Hepatocyte (in vitro differentiated cells): ENCODE measurements at regions not wholly inside any gene's neighbourhood (a gene's known extent, or its start where the extent isn't known, plus 50 kb on each side); places are given as distances from the start of the nearest gene placed in this dataset.

Experiments
- CTCF ChIP-seq: fragments of 200-600 bp; sonication (generic); IDR thresholded peaks from 2 replicates; pipeline ENCODE4 v1.5.1; 2016; ENCODE audit warnings: antibody characterized with exemption, mild to moderate bottlenecking; ENCODE audit not compliant: poor library complexity
- EZH2 ChIP-seq: fragments of 200-600 bp; sonication (generic); IDR thresholded peaks from 2 replicates; pipeline ENCODE4 v1.6.1; 2016; ENCODE audit warnings: antibody characterized with exemption, mild to moderate bottlenecking, borderline replicate concordance

GRCh38 chrX:22742174-22742573 is 257.6 kb upstream of the DDX53 start:
- no peak for TF ChIP-seq CTCF
- no peak for TF ChIP-seq EZH2
